Progenitor cell of endocrine pancreas (in vitro differentiated cells): ENCODE measurements at regions not wholly inside any gene's neighbourhood (a gene's known extent, or its start where the extent isn't known, plus 50 kb on each side); places are given as distances from the start of the nearest gene placed in this dataset.

Experiments
- DNase-seq: peaks from one replicate; pipeline ENCODE4 v3.0.0; 2021; ENCODE audit warnings: low spot score; ENCODE audit not compliant: unreplicated experiment
- H3K27ac Mint-ChIP-seq: 2 replicates; pipeline ENCODE4 v1.8.0; 2021; ENCODE audit warnings: mild to moderate bottlenecking, moderate library complexity, mixed read lengths
- H3K27me3 Mint-ChIP-seq: 2 replicates; pipeline ENCODE4 v1.8.0; 2021; ENCODE audit warnings: mixed read lengths
- H3K36me3 Mint-ChIP-seq: 2 replicates; pipeline ENCODE4 v1.8.0; 2022; ENCODE audit warnings: mixed read lengths; ENCODE audit not compliant: insufficient read depth
- H3K4me1 Mint-ChIP-seq: 2 replicates; pipeline ENCODE4 v1.8.0; 2021; ENCODE audit warnings: low read depth, mixed read lengths
- H3K4me3 Mint-ChIP-seq: 2 replicates; pipeline ENCODE4 v1.8.0; 2021; ENCODE audit warnings: low read depth, mild to moderate bottlenecking, moderate library complexity, mixed read lengths
- H3K9me3 Mint-ChIP-seq: 2 replicates; pipeline ENCODE4 v1.8.0; 2021; ENCODE audit warnings: low read depth, mixed read lengths
- CTCF ChIP-seq: fragments of 200-600 bp; sonication (generic); IDR thresholded peaks from one replicate; pipeline ENCODE4 v1.5.0; 2021; ENCODE audit warnings: antibody characterized with exemption, mild to moderate bottlenecking; ENCODE audit not compliant: unreplicated experiment

GRCh38 chr18:29248805-29249204 lies 1071.9 kb upstream of the CDH2 start:
- Mint-ChIP-seq H3K9me3 (peaks cover 5% of the 10 kb centered on the region), H3K4me3 (no peak overlapping the region), H3K27ac (peak overlapping the region; percentile 53), H3K27me3 (no peaks in the 10 kb centered on the region), H3K4me1 (peaks cover 6% of the 10 kb centered on the region), H3K36me3 (no peaks in the 10 kb centered on the region)
- TF ChIP-seq CTCF: no peak
- DNase-seq: no peak

- DNase-seq: no peak
- H3K4me3 Mint-ChIP-seq: no peak overlapping the region
- H3K27me3 Mint-ChIP-seq: no peaks in the 10 kb centered on the region
- H3K4me1 Mint-ChIP-seq: no peaks in the 10 kb centered on the region
- TF ChIP-seq CTCF: no peak
- no peak overlapping the region for H3K27ac Mint-ChIP-seq
- H3K36me3 Mint-ChIP-seq: no peaks in the 10 kb centered on the region
- H3K9me3 Mint-ChIP-seq: peaks cover 3% of the 10 kb centered on the region
These were observed 1064.3 kb upstream of the CDH2 start for GRCh38 chr18:29241199-29241598.

GRCh38 chr18:29234751-29235150 lies 1057.8 kb upstream of the CDH2 start:
- TF ChIP-seq CTCF: no peak
- Mint-ChIP-seq H3K27me3 (no peaks in the 10 kb centered on the region), H3K9me3 (peaks cover 15% of the 10 kb centered on the region), H3K27ac (no peak overlapping the region), H3K4me3 (no peak overlapping the region), H3K36me3 (no peaks in the 10 kb centered on the region), H3K4me1 (no peaks in the 10 kb centered on the region)
- no peak for DNase-seq

GRCh38 chr18:29226213-29226612 lies 1049.3 kb upstream of the CDH2 start:
- TF ChIP-seq CTCF: no peak
- Mint-ChIP-seq H3K9me3 (peaks cover 8% of the 10 kb centered on the region), H3K27me3 (no peaks in the 10 kb centered on the region)

GRCh38 chr18:29225351-29225750 lies 1048.4 kb upstream of the CDH2 start:
- no peak for TF ChIP-seq CTCF
- no peak overlapping the region for H3K4me3 Mint-ChIP-seq
- no peak for DNase-seq
- H3K27ac Mint-ChIP-seq: no peak overlapping the region
- peaks cover 3% of the 10 kb centered on the region for H3K9me3 Mint-ChIP-seq
- no peaks in the 10 kb centered on the region for H3K27me3 Mint-ChIP-seq
- H3K36me3 Mint-ChIP-seq: no peaks in the 10 kb centered on the region
- H3K4me1 Mint-ChIP-seq: peaks cover 5% of the 10 kb centered on the region

More at GRCh38 chr18:29226213-29226612, 1049.3 kb upstream of the CDH2 start:
- Mint-ChIP-seq H3K4me1 (peaks cover 5% of the 10 kb centered on the region), H3K4me3 (no peak overlapping the region), H3K27ac (no peak overlapping the region), H3K36me3 (no peaks in the 10 kb centered on the region)
- DNase-seq: no peak
